GM21786 (cell line): ENCODE measurements at regions not wholly inside any gene's neighbourhood (a gene's known extent, or its start where the extent isn't known, plus 50 kb on each side); places are given as distances from the start of the nearest gene placed in this dataset.
A peak's percentile ranks its signal among the peaks of the same experiment; 100 is the strongest.

Source experiments
- ATAC-seq: cut with Tn5 transposase; IDR thresholded peaks from one replicate; pipeline ENCODE4 v1.9.1; 2021; ENCODE audit not compliant: unreplicated experiment

DNA sequence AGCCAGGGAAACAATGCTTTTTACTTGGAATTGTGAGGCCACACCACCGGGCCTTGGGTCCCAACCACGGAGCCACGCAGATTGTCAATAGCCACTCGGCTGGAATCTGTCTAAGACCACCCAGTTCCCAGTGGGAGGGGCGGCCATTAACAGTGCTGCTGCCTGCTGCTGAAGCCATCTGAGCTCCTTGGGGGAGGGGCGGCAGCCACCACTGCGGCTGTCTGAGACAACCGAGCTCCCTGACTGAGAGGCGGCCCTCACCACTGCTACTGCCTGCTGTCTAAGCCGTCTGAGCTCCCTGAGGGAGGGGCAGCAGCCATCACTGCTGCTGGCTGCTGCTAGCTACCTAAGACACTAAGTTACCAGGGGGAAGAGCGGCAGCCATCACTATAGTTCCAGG lies 64.3 kb downstream of the DMRTA2 start:
- ATAC-seq = no peak

- ATAC-seq = no peak
Observed at GRCh38 chr1:50357186-50357585, 66.1 kb downstream of the DMRTA2 start.

- ATAC-seq = no peak
Observed at GRCh38 chr1:50354813-50355212, 68.4 kb downstream of the DMRTA2 start.

- ATAC-seq = no peak
Observed at GRCh38 chr1:50352428-50352827, 70.8 kb downstream of the DMRTA2 start.

- ATAC-seq = no peak
Observed at GRCh38 chr1:50350868-50351267, 72.4 kb downstream of the DMRTA2 start.

- ATAC-seq = no peak
Observed at GRCh38 chr1:50350421-50350820, 72.8 kb downstream of the DMRTA2 start.

DNA sequence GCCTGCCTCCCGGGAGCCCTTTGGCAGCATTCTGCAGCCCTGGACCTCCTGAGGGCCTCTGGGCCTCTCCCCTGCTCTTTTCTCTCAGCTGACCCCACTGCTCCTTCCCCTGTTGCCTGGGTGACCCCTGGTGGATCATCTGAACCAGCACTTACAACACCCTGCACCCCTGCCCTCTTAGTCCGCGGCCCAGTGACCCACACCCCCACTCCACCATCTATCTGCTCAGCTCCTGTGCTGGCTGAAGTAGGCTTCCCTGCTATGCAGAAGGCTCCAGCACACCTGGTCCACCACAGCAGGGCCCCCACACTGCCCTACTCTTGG lies 74.0 kb downstream of the DMRTA2 start:
- no peak for ATAC-seq

DNA sequence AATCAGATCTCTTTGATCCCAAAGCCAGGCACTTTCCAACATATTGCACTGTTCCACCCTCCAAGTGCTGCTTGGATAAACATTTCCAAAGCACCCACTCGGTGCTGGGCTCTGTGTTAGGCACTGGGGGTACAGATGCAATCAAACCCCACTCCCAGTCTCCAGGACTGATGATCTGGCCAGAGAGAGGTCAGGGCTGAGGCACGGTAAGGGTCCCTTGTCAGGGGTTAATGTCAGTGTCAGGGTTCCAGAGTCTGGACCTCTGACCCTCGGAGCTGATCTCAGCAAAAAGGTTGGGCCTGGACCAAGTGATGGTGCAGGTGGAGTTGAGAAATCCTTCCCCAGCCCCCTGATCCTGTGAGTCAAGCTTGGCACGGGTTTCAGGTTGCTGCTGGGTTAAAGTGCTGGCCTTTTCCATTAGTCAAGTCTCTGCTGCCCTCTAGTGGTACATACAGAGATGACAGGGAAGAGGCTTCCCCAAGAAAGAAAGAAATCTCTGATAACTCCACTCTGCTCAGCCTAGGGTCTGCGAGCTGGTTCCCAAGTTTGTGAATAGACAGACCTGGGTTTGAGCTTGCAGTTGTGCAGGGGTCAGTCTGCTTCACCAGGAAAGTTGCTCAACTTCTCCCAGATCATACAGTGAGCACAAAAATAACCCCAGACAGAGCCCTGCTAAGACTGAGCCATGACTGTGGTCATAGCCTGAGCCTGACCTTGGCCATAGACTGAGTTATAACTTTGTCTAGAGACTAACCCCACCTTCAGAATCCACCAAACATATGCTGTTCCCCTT lies 74.6 kb downstream of the DMRTA2 start:
- no peak for ATAC-seq

GRCh38 chr1:50347933-50348332 lies 75.3 kb downstream of the DMRTA2 start:
- no peak for ATAC-seq

- ATAC-seq = no peak
Observed at GRCh38 chr1:50346621-50347020, 76.6 kb downstream of the DMRTA2 start.

- ATAC-seq = no peak
Observed at GRCh38 chr1:50343323-50343722, 79.9 kb downstream of the DMRTA2 start.

GRCh38 chr1:50342525-50342924 lies 80.7 kb downstream of the DMRTA2 start:
- no peak for ATAC-seq

- ATAC-seq = no peak
Observed at GRCh38 chr1:50335036-50335435, 88.2 kb downstream of the DMRTA2 start.

GRCh38 chr1:50333595-50333974 lies 89.7 kb downstream of the DMRTA2 start:
- ATAC-seq = peak; percentile 78

DNA sequence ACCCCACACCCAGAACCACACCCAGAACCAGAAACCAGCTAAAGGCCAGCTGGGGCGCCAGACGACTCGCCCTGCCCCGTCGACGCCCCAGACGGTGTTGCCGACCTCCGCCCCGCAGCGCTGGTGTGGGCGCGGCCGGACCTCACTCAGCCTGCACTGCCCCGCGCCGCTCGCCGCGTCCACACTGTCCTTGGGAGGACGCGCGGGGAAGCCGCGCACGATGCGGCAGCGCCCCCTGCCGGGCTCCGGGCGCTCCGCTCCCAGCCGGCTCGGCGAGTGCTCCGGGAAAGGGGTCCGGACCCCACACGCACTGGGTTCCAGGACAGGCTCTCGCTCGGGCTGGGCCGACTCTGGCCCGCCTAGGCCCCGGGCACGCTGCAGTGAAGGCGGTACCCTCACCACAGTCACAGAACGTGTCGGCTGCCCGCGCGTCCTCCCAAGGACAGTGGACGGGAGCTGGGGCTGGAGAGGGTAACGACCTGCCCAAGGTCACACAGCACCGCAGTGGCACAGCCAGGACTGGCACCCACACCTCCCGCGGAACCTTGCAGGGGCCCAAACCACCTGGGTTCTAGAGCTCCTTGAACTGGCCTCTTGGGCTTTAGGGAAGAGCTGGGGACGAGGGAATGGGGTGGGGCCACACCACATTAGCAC lies 90.2 kb downstream of the DMRTA2 start:
- ATAC-seq = peak; percentile 74

- ATAC-seq = no peak
Observed at GRCh38 chr1:50329332-50329932, 93.8 kb downstream of the DMRTA2 start.

- no peak for ATAC-seq
Observed at GRCh38 chr1:50328552-50328951, 94.7 kb downstream of the DMRTA2 start.

DNA sequence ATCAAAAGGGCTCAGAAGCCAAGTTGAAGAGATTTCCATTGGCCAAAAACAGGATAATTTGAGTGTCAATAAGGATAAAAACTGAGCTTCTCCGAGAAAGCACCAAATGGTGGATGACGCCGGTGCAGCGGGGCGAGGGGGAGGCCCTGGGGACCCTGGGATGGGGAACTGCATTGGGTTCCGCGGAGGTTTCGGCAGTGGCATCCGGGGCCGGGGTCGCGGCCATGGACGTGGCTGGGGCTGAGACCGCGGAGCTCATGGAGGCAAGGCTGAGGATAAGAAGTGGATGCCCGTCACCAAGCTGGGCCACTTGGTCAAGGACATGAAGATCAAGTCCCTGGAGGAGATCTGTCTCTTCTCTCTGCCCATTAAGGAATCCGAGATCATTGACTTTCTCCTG lies 97.2 kb downstream of the DMRTA2 start:
- ATAC-seq = no peak

GRCh38 chr1:50322579-50322978 lies 100.7 kb downstream of the DMRTA2 start:
- no peak for ATAC-seq

- ATAC-seq = no peak
Observed at GRCh38 chr1:50318428-50318827, 104.8 kb downstream of the DMRTA2 start.

DNA sequence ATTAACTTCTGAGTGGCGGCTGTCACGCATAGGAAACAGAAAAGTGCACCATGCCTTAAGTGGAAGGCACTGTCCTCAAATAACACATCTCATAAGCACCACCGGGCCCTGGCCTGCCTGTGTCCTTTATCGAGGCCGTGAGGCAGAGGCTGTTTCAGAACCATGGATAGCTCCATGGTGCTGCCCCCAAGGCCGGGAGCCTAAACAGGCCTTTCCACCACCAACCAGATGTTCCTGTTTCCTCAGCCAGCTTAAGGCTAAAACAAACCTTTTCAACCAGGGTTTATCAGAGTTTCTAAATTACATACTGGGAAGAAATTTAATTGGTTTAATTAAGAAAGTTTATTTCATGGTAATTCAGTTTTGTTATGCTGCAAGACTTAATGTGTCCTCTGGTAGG lies 114.4 kb downstream of the DMRTA2 start:
- ATAC-seq = no peak

DNA sequence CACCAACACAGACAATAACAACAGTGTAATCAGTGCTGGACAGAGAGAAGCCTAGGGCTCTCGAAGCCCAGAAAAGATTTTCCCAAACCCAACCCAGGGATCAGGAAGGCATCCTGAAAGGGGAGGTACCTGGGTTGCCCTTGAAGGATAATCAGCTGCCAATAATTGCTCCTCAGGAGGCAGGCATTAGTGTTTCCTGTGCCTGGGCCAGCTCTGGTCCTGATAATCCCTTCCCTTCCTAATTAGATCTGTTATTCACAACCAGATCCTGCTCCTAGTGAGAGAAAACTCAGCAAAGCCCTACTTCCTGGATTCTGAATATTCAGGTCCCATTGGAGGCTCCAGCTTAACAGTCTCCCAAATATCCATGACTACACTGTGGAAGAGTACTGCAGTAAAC lies 117.4 kb downstream of the DMRTA2 start:
- ATAC-seq = no peak
